SK-N-SH (cell line): ENCODE measurements at regions not wholly inside any gene's neighbourhood (a gene's known extent, or its start where the extent isn't known, plus 50 kb on each side); places are given as distances from the start of the nearest gene placed in this dataset.

Experiments
- CTCF ChIA-PET: fragments of 300-600, 350-600 bp; formaldehyde crosslinking; extraction: SDS; loops from one replicate; lab custom pipeline; 2021; lab: Yijun Ruan, JAX
- POLR2A ChIA-PET: fragments of 350-600 bp; sonication (Branson Sonifier 250); formaldehyde crosslinking; extraction: SDS; loops from one replicate; lab custom pipeline; 2020; ENCODE audit warnings: antibody characterized with exemption, inconsistent platforms; lab: Yijun Ruan, JAX
- DNase-seq: peaks from one replicate; pipeline ENCODE4 v3.0.0; 2012
- H2AFZ ChIP-seq: fragments of 200-600 bp; sonication (generic); 2 replicates; pipeline ENCODE4 v1.8.1; 2016; ENCODE audit warnings: antibody characterized with exemption, mild to moderate bottlenecking, low read depth
- H3F3A ChIP-seq: fragments of 200-600 bp; sonication (generic); replicated peaks from 2 replicates; pipeline ENCODE3; 2016; ENCODE audit warnings: antibody characterized with exemption, mild to moderate bottlenecking; ENCODE audit not compliant: insufficient read depth
- H3K27ac ChIP-seq, 2 experiments: fragments of 200-500 bp in 1 of 2; fragments of 200-600 bp in 1 of 2; sonication (Bioruptor generic) in 1 of 2; sonication (generic), shearing (Covaris generic) in 1 of 2; 2 replicates each; pipeline versions ENCODE4 v1.5.1 to v1.6.1; 2014 to 2016; ENCODE audit warnings: low read depth in 2 of 2, inconsistent platforms in 1 of 2, low read length in 1 of 2, mild to moderate bottlenecking in 1 of 2, mixed read lengths in 1 of 2
- H3K27me3 ChIP-seq: fragments of 200-600 bp; sonication (generic), shearing (Covaris generic); 2 replicates; pipeline ENCODE4 v1.6.1; 2016; ENCODE audit warnings: mixed run types; ENCODE audit not compliant: insufficient read depth
- H3K36me3 ChIP-seq, 2 experiments: fragments of 200-500 bp in 1 of 2; fragments of 200-600 bp in 1 of 2; sonication (Bioruptor generic) in 1 of 2; sonication (generic) in 1 of 2; replicated peaks in 1 of 2; 2 replicates each; pipeline versions ENCODE3 to v1.5.1; 2014 to 2016; ENCODE audit warnings: low read length in 1 of 2, mild to moderate bottlenecking in 1 of 2; ENCODE audit not compliant: insufficient read depth in 2 of 2, control insufficient read depth in 1 of 2
- H3K4me1 ChIP-seq, 2 experiments: fragments of 200-500 bp in 1 of 2; fragments of 200-600 bp in 1 of 2; sonication (Bioruptor generic) in 1 of 2; sonication (generic), shearing (Covaris generic) in 1 of 2; 2 replicates each; pipeline versions ENCODE4 v1.5.1 to v1.6.1; 2014 to 2016; ENCODE audit warnings: low read depth in 1 of 2, low read length in 1 of 2, mixed run types in 1 of 2; ENCODE audit not compliant: insufficient read depth in 2 of 2, control insufficient read depth in 1 of 2
- H3K4me2 ChIP-seq: fragments of 200-600 bp; sonication (generic), shearing (Covaris generic); 2 replicates; pipeline ENCODE4 v1.6.1; 2017; ENCODE audit warnings: mixed run types
- H3K4me3 ChIP-seq, 2 experiments: fragments of 200-500 bp in 1 of 2; fragments of 200-600 bp in 1 of 2; sonication (Bioruptor generic) in 1 of 2; sonication (generic), shearing (Covaris generic) in 1 of 2; 2 replicates each; pipeline versions ENCODE4 v1.5.1 to v1.8.1; 2014 to 2016; ENCODE audit warnings: low read depth in 2 of 2, inconsistent platforms in 1 of 2, low read length in 1 of 2, mild to moderate bottlenecking in 1 of 2, mixed read lengths in 1 of 2, moderate library complexity in 1 of 2
- H3K79me2 ChIP-seq: fragments of 200-600 bp; sonication (generic); 2 replicates; pipeline ENCODE4 v1.8.1; 2017; ENCODE audit warnings: mild to moderate bottlenecking; ENCODE audit not compliant: insufficient read depth
- H3K9ac ChIP-seq: fragments of 200-600 bp; sonication (generic); 2 replicates; pipeline ENCODE4 v1.6.1; 2017; ENCODE audit warnings: mixed run types
- H3K9me2 ChIP-seq: fragments of 200-600 bp; sonication (generic); 2 replicates; pipeline ENCODE4 v1.6.1; 2017; ENCODE audit warnings: mixed run types
- H3K9me3 ChIP-seq: fragments of 200-600 bp; sonication (generic); 2 replicates; pipeline ENCODE4 v1.6.1; 2017; ENCODE audit warnings: mixed run types, mild to moderate bottlenecking, moderate library complexity
- H4K20me1 ChIP-seq: fragments of 200-600 bp; sonication (generic); 2 replicates; pipeline ENCODE4 v1.6.1; 2017; ENCODE audit warnings: mild to moderate bottlenecking, mixed run types; ENCODE audit not compliant: insufficient read depth
- ELF1 ChIP-seq: IDR thresholded peaks from 2 replicates; pipeline ENCODE4 v1.4.0; 2012
- EZH2phosphoT487 ChIP-seq: fragments of 200-600 bp; sonication (generic); IDR thresholded peaks from 2 replicates; pipeline ENCODE4 v1.6.1; 2017; ENCODE audit warnings: low read depth, mixed run types, mild to moderate bottlenecking, antibody characterized with exemption, moderate library complexity, borderline replicate concordance
- FOSL2 ChIP-seq: IDR thresholded peaks from 2 replicates; pipeline ENCODE4 v1.4.0; 2012; ENCODE audit warnings: low read depth, mild to moderate bottlenecking, moderate library complexity, borderline replicate concordance
- FOXJ3 ChIP-seq: sonication (generic); formaldehyde crosslinking; IDR thresholded peaks from 2 replicates; pipeline ENCODE4 v1.5.1; 2020; ENCODE audit warnings: mild to moderate bottlenecking, missing genetic modification reagents
- FOXM1 ChIP-seq: IDR thresholded peaks from 2 replicates; pipeline ENCODE4 v1.4.0; 2012; ENCODE audit warnings: low read depth, mild to moderate bottlenecking
- GATA2 ChIP-seq: sonication (generic); formaldehyde crosslinking; IDR thresholded peaks from 2 replicates; pipeline ENCODE4 v1.5.0; 2020; ENCODE audit warnings: mild to moderate bottlenecking, missing genetic modification reagents
- JUND ChIP-seq: IDR thresholded peaks from 2 replicates; pipeline ENCODE4 v1.4.0; 2012
- MXI1 ChIP-seq: IDR thresholded peaks from 2 replicates; pipeline ENCODE4 v1.6.1; 2012; ENCODE audit warnings: mild to moderate bottlenecking, low read depth, low read length, improper control_type of control experiment
- NFIC ChIP-seq: IDR thresholded peaks from 2 replicates; pipeline ENCODE4 v1.4.0; 2012; ENCODE audit warnings: borderline replicate concordance
- RCOR1 ChIP-seq: fragments of 150-350 bp; IDR thresholded peaks from 2 replicates; pipeline ENCODE4 v1.6.1; 2017; ENCODE audit warnings: antibody characterized with exemption, low read length
- RFX5 ChIP-seq: IDR thresholded peaks from 2 replicates; pipeline ENCODE4 v1.6.1; 2012; ENCODE audit warnings: mild to moderate bottlenecking, improper control_type of control experiment, low read length
- RXRA ChIP-seq: IDR thresholded peaks from 2 replicates; pipeline ENCODE4 v1.4.0; 2012; ENCODE audit warnings: low read depth, mild to moderate bottlenecking, borderline replicate concordance
- SIN3A ChIP-seq: IDR thresholded peaks from 2 replicates; pipeline ENCODE4 v1.6.1; 2012; ENCODE audit warnings: low read depth, mild to moderate bottlenecking, low read length, moderate library complexity, borderline replicate concordance
- SMC3 ChIP-seq: IDR thresholded peaks from 2 replicates; pipeline ENCODE4 v1.6.1; 2012; ENCODE audit warnings: low read depth, low read length, improper control_type of control experiment
- TCF12 ChIP-seq: IDR thresholded peaks from 2 replicates; pipeline ENCODE4 v1.4.0; 2012
- TEAD4 ChIP-seq: IDR thresholded peaks from 2 replicates; pipeline ENCODE4 v1.4.0; 2012; ENCODE audit warnings: mild to moderate bottlenecking, borderline replicate concordance; ENCODE audit not compliant: insufficient read depth
- YY1 ChIP-seq: IDR thresholded peaks from 2 replicates; pipeline ENCODE4 v1.4.0; 2012; ENCODE audit warnings: low read depth, mild to moderate bottlenecking
- WGBS: methylation state at CpG from one replicate; pipeline ENCODE4 v1.1.6; 2017; ENCODE audit warnings: low lambda C conversion rate; 5-methylcytosine and 5-hydroxymethylcytosine counted together
- TF ChIP-seq, protein P1 (sequence below): IDR thresholded peaks from 2 replicates; pipeline ENCODE4; 2012
- TF ChIP-seq, protein P2 (sequence below): IDR thresholded peaks from 2 replicates; pipeline ENCODE4 v1.4.0; 2012; ENCODE audit warnings: low read depth, borderline replicate concordance
- TF ChIP-seq, protein P3 (sequence below): IDR thresholded peaks from 2 replicates; pipeline ENCODE4 v1.4.0; 2012; ENCODE audit warnings: low read depth, borderline replicate concordance
- TF ChIP-seq, protein P4 (sequence below): IDR thresholded peaks from 2 replicates; pipeline ENCODE4 v1.4.0; 2012; ENCODE audit warnings: low read depth

DNA sequence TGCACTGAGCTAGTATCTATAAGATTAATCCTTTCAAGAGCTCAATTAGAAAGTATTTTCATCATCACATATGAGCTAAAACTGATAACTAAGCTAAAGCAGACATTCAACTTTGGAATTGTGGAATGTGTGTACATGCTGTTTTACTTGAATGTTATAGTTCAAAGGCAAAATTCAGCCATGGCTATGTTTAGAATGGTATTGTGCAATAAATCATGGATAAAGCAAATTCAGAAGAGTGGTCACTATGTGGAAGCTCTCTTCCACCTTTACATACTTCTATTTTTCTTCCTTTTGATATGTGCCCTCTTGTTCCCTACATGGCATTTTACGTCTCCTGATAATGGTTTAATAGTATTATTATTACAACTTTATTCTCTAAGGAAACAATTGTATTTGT, 1366.3 kb upstream of the LRRTM1 start:
- DNase-seq = no peak
- Histone ChIP-seq H3K36me3 (no peaks in the 10 kb centered on the region), H3K4me3 (no peak overlapping the region), H3K9me2 (no peaks in the 10 kb centered on the region), H2AFZ (no peak overlapping the region), H3K4me2 (no peak overlapping the region), H3K79me2 (no peaks in the 10 kb centered on the region), H3F3A (no peaks in the 10 kb centered on the region), H3K4me1 (no peaks in the 10 kb centered on the region), H3K27me3 (no peaks in the 10 kb centered on the region), H3K27ac (no peak overlapping the region), H4K20me1 (no peaks in the 10 kb centered on the region), H3K9ac (no peak overlapping the region), H3K9me3 (no peaks in the 10 kb centered on the region)
- TF ChIP-seq TCF12 (no peak), SMC3 (no peak), GATA2 (CRISPR knock-in tag) (no peak), TEAD4 (no peak)
- TF ChIP-seq, protein P1, sequence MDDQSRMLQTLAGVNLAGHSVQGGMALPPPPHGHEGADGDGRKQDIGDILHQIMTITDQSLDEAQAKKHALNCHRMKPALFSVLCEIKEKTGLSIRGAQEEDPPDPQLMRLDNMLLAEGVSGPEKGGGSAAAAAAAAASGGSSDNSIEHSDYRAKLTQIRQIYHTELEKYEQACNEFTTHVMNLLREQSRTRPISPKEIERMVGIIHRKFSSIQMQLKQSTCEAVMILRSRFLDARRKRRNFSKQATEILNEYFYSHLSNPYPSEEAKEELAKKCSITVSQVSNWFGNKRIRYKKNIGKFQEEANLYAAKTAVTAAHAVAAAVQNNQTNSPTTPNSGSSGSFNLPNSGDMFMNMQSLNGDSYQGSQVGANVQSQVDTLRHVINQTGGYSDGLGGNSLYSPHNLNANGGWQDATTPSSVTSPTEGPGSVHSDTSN = no peak
- ChIA-PET CTCF (no interaction called here), POLR2A (no interaction called here)
- 0% methylated on average over 1 of the region's 1 CpG for WGBS

DNA sequence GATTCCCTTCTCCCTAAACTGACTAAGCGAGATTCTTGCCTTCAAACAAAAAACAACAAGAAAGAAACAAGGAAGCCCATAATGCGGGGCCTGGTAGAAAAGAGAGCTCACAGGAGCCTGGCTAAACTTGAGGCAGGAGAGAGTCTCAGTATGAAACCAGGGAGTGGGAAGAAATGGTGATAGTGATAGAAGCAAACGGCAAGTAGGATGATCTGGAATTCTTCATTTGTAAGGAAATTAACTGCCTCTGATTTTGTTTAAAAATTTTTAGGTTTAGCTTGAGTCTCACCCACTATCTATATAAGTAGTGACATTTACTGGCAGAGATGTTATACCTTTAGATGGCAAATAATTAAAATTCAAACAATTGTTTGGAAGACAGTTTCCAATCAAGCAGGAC, 1356.5 kb upstream of the LRRTM1 start:
- Histone ChIP-seq H3K4me2 (no peak overlapping the region), H2AFZ (no peak overlapping the region), H3K9me2 (no peaks in the 10 kb centered on the region), H3F3A (peaks cover 3% of the 10 kb centered on the region), H3K79me2 (no peaks in the 10 kb centered on the region), H3K27ac (no peak overlapping the region), H3K36me3 (no peaks in the 10 kb centered on the region), H4K20me1 (no peaks in the 10 kb centered on the region), H3K27me3 (no peaks in the 10 kb centered on the region), H3K4me3 (no peak overlapping the region), H3K9me3 (no peaks in the 10 kb centered on the region), H3K9ac (no peak overlapping the region), H3K4me1 (no peaks in the 10 kb centered on the region)
- 4% methylated on average over 3 of the region's 3 CpGs for WGBS
- POLR2A ChIA-PET = no interaction called here
- TF ChIP-seq, protein P2, sequence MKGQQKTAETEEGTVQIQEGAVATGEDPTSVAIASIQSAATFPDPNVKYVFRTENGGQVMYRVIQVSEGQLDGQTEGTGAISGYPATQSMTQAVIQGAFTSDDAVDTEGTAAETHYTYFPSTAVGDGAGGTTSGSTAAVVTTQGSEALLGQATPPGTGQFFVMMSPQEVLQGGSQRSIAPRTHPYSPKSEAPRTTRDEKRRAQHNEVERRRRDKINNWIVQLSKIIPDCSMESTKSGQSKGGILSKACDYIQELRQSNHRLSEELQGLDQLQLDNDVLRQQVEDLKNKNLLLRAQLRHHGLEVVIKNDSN = no peak
- TF ChIP-seq YY1 = no peak
- TF ChIP-seq, protein P3, sequence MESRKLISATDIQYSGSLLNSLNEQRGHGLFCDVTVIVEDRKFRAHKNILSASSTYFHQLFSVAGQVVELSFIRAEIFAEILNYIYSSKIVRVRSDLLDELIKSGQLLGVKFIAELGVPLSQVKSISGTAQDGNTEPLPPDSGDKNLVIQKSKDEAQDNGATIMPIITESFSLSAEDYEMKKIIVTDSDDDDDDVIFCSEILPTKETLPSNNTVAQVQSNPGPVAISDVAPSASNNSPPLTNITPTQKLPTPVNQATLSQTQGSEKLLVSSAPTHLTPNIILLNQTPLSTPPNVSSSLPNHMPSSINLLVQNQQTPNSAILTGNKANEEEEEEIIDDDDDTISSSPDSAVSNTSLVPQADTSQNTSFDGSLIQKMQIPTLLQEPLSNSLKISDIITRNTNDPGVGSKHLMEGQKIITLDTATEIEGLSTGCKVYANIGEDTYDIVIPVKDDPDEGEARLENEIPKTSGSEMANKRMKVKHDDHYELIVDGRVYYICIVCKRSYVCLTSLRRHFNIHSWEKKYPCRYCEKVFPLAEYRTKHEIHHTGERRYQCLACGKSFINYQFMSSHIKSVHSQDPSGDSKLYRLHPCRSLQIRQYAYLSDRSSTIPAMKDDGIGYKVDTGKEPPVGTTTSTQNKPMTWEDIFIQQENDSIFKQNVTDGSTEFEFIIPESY = no peak
- TF ChIP-seq TEAD4 = no peak
- no peak for TF ChIP-seq FOSL2
- no peak for TF ChIP-seq FOXM1
- TF ChIP-seq SMC3 = no peak
- TF ChIP-seq RXRA = no peak
- no peak for TF ChIP-seq RFX5
- no peak for TF ChIP-seq SIN3A
- TF ChIP-seq JUND = no peak
- TF ChIP-seq, protein P4, sequence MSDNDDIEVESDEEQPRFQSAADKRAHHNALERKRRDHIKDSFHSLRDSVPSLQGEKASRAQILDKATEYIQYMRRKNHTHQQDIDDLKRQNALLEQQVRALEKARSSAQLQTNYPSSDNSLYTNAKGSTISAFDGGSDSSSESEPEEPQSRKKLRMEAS = no peak
- TF ChIP-seq NFIC = no peak
- TF ChIP-seq EZH2phosphoT487 = no peak
- no peak for TF ChIP-seq MXI1
- TF ChIP-seq RCOR1 = no peak
- TF ChIP-seq FOXJ3 (CRISPR knock-in tag) = no peak
- no peak for TF ChIP-seq TCF12
- TF ChIP-seq ELF1 = no peak
- no peak for DNase-seq
- CTCF ChIA-PET = interaction anchor here (1.1 kb wide), 1 partner anchor 9 kb away, joined by 3 read pairs; no protein-coding TSS in a partner anchor
